ENCODE measurements at regions not wholly inside any gene's neighbourhood (a gene's known extent, or its start where the extent isn't known, plus 50 kb on each side); places are given as distances from the start of the nearest gene placed in this dataset.

DNA sequence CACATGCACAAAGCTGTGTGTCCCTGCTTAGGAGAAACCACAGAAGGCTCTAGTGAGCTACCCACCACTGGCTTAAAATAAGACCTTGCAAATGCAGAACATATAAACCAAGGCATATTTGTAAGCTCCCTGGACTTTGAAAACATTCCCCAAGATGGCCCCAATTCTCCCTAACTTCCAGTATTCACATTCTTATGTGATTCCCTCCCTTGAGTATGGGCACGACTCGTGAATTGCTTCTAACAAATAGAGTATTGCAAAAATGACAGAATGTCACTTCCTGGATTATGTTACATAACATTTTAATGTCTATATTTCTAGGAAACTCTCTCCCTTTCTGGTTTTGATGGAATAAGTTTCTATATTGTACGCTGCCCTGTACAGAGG lies 131.8 kb upstream of the MCTP2 start:
- TF ChIP-seq, protein P1, sequence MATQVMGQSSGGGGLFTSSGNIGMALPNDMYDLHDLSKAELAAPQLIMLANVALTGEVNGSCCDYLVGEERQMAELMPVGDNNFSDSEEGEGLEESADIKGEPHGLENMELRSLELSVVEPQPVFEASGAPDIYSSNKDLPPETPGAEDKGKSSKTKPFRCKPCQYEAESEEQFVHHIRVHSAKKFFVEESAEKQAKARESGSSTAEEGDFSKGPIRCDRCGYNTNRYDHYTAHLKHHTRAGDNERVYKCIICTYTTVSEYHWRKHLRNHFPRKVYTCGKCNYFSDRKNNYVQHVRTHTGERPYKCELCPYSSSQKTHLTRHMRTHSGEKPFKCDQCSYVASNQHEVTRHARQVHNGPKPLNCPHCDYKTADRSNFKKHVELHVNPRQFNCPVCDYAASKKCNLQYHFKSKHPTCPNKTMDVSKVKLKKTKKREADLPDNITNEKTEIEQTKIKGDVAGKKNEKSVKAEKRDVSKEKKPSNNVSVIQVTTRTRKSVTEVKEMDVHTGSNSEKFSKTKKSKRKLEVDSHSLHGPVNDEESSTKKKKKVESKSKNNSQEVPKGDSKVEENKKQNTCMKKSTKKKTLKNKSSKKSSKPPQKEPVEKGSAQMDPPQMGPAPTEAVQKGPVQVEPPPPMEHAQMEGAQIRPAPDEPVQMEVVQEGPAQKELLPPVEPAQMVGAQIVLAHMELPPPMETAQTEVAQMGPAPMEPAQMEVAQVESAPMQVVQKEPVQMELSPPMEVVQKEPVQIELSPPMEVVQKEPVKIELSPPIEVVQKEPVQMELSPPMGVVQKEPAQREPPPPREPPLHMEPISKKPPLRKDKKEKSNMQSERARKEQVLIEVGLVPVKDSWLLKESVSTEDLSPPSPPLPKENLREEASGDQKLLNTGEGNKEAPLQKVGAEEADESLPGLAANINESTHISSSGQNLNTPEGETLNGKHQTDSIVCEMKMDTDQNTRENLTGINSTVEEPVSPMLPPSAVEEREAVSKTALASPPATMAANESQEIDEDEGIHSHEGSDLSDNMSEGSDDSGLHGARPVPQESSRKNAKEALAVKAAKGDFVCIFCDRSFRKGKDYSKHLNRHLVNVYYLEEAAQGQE (IDR thresholded peaks at IDR 0.05; ENCODE audit: low read depth): no peak
- TF ChIP-seq EZH2 (IDR thresholded peaks at IDR 0.05): no peak
- TF ChIP-seq POLR2A (IDR thresholded peaks at IDR 0.05; ENCODE audit: borderline replicate concordance, extremely low read depth, insufficient read depth, insufficient read length): no peak
- TF ChIP-seq TCF7L2 (IDR thresholded peaks at IDR 0.05; ENCODE audit: borderline replicate concordance, extremely low read depth, insufficient read depth, insufficient read length): no peak
- no peak for TF ChIP-seq JUND (IDR thresholded peaks at IDR 0.05)
- TF ChIP-seq EZH2phosphoT487 (IDR thresholded peaks at IDR 0.05; ENCODE audit: borderline replicate concordance): no peak
- TF ChIP-seq ZFX (IDR thresholded peaks at IDR 0.05): no peak
- TF ChIP-seq EGR1 (IDR thresholded peaks at IDR 0.05; ENCODE audit: low read depth): no peak
- no peak for TF ChIP-seq SIN3A (IDR thresholded peaks at IDR 0.05; ENCODE audit: low read depth)
- no peak for TF ChIP-seq POLR2AphosphoS5 (IDR thresholded peaks at IDR 0.05; ENCODE audit: low read depth, low read length)
- no peak for TF ChIP-seq SRF (IDR thresholded peaks at IDR 0.05; ENCODE audit: low read depth)
- no peak for TF ChIP-seq ELF1 (IDR thresholded peaks at IDR 0.05; ENCODE audit: borderline replicate concordance, low read depth)
- TF ChIP-seq, protein P2, sequence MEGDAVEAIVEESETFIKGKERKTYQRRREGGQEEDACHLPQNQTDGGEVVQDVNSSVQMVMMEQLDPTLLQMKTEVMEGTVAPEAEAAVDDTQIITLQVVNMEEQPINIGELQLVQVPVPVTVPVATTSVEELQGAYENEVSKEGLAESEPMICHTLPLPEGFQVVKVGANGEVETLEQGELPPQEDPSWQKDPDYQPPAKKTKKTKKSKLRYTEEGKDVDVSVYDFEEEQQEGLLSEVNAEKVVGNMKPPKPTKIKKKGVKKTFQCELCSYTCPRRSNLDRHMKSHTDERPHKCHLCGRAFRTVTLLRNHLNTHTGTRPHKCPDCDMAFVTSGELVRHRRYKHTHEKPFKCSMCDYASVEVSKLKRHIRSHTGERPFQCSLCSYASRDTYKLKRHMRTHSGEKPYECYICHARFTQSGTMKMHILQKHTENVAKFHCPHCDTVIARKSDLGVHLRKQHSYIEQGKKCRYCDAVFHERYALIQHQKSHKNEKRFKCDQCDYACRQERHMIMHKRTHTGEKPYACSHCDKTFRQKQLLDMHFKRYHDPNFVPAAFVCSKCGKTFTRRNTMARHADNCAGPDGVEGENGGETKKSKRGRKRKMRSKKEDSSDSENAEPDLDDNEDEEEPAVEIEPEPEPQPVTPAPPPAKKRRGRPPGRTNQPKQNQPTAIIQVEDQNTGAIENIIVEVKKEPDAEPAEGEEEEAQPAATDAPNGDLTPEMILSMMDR (IDR thresholded peaks at IDR 0.05 in 2 of 3, conservative IDR thresholded peaks at IDR 0.05 in 1 of 3; ENCODE audit: borderline replicate concordance in 1 of 3, insufficient read depth in 1 of 3, low read depth in 2 of 3, low read length in 2 of 3): no peak
- Histone ChIP-seq H3K9me2 (ENCODE audit: insufficient read depth) (no peaks in the 10 kb centered on the region), H3K79me2 (ENCODE audit: insufficient read depth, low read length) (no peaks in the 10 kb centered on the region), H3K9me3 (ENCODE audit: control insufficient read depth in 1 of 2, insufficient read depth in 1 of 2, low read depth in 1 of 2, low read length in 2 of 2) (no peaks in the 10 kb centered on the region), H4K20me1 (ENCODE audit: insufficient read depth) (no peaks in the 10 kb centered on the region), H3K36me3 (ENCODE audit: control insufficient read depth in 1 of 2, insufficient read depth in 2 of 2, low read length in 2 of 2) (no peaks in the 10 kb centered on the region), H3K27ac (ENCODE audit: low read depth, low read length) (no peak overlapping the region), H3K27me3 (ENCODE audit: insufficient read depth, low read length) (0 out of 2 replicates have a peak, but pooled peaks cover 11% of the 10 kb centered on the region), H2AFZ (ENCODE audit: low read depth, low read length, poor library complexity, severe bottlenecking) (no peak overlapping the region), H3K4me2 (ENCODE audit: low read length) (no peak overlapping the region), H3K4me1 (ENCODE audit: control insufficient read depth in 1 of 2, insufficient read depth in 2 of 2, low read length in 2 of 2) (no peaks in the 10 kb centered on the region), H3K9ac (ENCODE audit: low read length) (no peak overlapping the region), H3K4me3 (replicated peaks in 1 of 2; ENCODE audit: low read depth in 1 of 2, low read length in 2 of 2) (no peak overlapping the region)
- CTCF ChIA-PET: no interaction called here
- intact Hi-C loops (cut with micrococcal nuclease): no loop called here
- ATAC-seq (no peak), DNase-seq (ENCODE audit: low read depth, low spot score) (no peak)
- BruUV-seq (replicated peaks): no TSS peak
- RAD21 ChIA-PET (ENCODE audit: low non-redundant PET in 1 of 2, low total read pairs in 2 of 2, uncharacterized antibody in 2 of 2, unreplicated experiment in 2 of 2): interaction anchor here in 1 of 2 experiments (0.6 kb wide), 1 partner anchor 19 kb away, joined by 3 read pairs; no protein-coding TSS in a partner anchor
- POLR2A ChIA-PET: no interaction called here
